ENCODE measurements at regions not wholly inside any gene's neighbourhood (a gene's known extent, or its start where the extent isn't known, plus 50 kb on each side); places are given as distances from the start of the nearest gene placed in this dataset.
"Not testable (repeated sequence)": the region's sequence is repeated elsewhere in the genome, so short reads cannot be mapped to it uniquely, and the experiment has no call there.

- H3K4me1 ChIP-seq (ENCODE audit: control insufficient read depth, insufficient read depth, low read length), result peaks cover 3% of the 10 kb centered on the region; the same call in 1 of the 2 replicates
- H3K27ac ChIP-seq (ENCODE audit: low read length), result no peak overlapping the region
- no CpG with 5 or more reads among the region's 20 CpGs for WGBS (ENCODE audit: insufficient coverage, insufficient read length)
- no peaks in the 10 kb centered on the region for H3K27me3 ChIP-seq (ENCODE audit: control insufficient read depth, insufficient read depth, low read length)
- H3K4me3 ChIP-seq (ENCODE audit: low read length), result no peak overlapping the region
- peaks cover 1% of the 10 kb centered on the region for H3K9me3 ChIP-seq (ENCODE audit: control insufficient read depth, insufficient read depth, low read length)
- DNase-seq (ENCODE audit: low read depth, low spot score), result no peak
- H3K36me3 ChIP-seq (ENCODE audit: control insufficient read depth, insufficient read depth, low read length), result no peaks in the 10 kb centered on the region
Observed at GRCh38 chrX:981791-982626, 230.4 kb downstream of the CRLF2 start.

- H3K4me3 ChIP-seq (ENCODE audit: low read length), result no peak overlapping the region
- H3K9me3 ChIP-seq (ENCODE audit: control insufficient read depth, insufficient read depth, low read length), result peaks cover 1% of the 10 kb centered on the region
- H3K4me1 ChIP-seq (ENCODE audit: control insufficient read depth, insufficient read depth, low read length), result peaks cover 3% of the 10 kb centered on the region; the same call in 1 of the 2 replicates
- no peak for DNase-seq (ENCODE audit: low read depth, low spot score)
- H3K27ac ChIP-seq (ENCODE audit: low read length), result no peak overlapping the region
- no peaks in the 10 kb centered on the region for H3K27me3 ChIP-seq (ENCODE audit: control insufficient read depth, insufficient read depth, low read length)
- no CpG with 5 or more reads among the region's 7 CpGs for WGBS (ENCODE audit: insufficient coverage, insufficient read length)
- H3K36me3 ChIP-seq (ENCODE audit: control insufficient read depth, insufficient read depth, low read length), result no peaks in the 10 kb centered on the region
Observed at GRCh38 chrX:980587-981235, 231.7 kb downstream of the CRLF2 start.

- H3K27ac ChIP-seq (ENCODE audit: low read length); DNase-seq (ENCODE audit: low read depth, low spot score); H3K4me3 ChIP-seq (ENCODE audit: low read length); H3K4me1 ChIP-seq (ENCODE audit: control insufficient read depth, insufficient read depth, low read length); H3K27me3 ChIP-seq (ENCODE audit: control insufficient read depth, insufficient read depth, low read length); H3K36me3 ChIP-seq (ENCODE audit: control insufficient read depth, insufficient read depth, low read length); H3K9me3 ChIP-seq (ENCODE audit: control insufficient read depth, insufficient read depth, low read length): not testable (repeated sequence)
- no CpG with 5 or more reads among the region's 18 CpGs for WGBS (ENCODE audit: insufficient coverage, insufficient read length)
Observed at GRCh38 chrX:979127-979526, 233.3 kb downstream of the CRLF2 start.

GRCh38 chrX:973010-973632, 239.3 kb downstream of the CRLF2 start:
- no peaks in the 10 kb centered on the region; the same call in 1 of the 2 replicates for H3K9me3 ChIP-seq (ENCODE audit: control insufficient read depth, insufficient read depth, low read length)

GRCh38 chrX:968148-968965, 244.1 kb downstream of the CRLF2 start:
- Histone ChIP-seq H3K27me3 (ENCODE audit: control insufficient read depth, insufficient read depth, low read length) (no peaks in the 10 kb centered on the region), H3K27ac (ENCODE audit: low read length) (no peak overlapping the region), H3K4me1 (ENCODE audit: control insufficient read depth, insufficient read depth, low read length) (no peaks in the 10 kb centered on the region), H3K4me3 (ENCODE audit: low read length) (no peak overlapping the region), H3K36me3 (ENCODE audit: control insufficient read depth, insufficient read depth, low read length) (no peaks in the 10 kb centered on the region), H3K9me3 (ENCODE audit: control insufficient read depth, insufficient read depth, low read length) (no peaks in the 10 kb centered on the region; the same call in 1 of the 2 replicates)
- no CpG with 5 or more reads among the region's 13 CpGs for WGBS (ENCODE audit: insufficient coverage, insufficient read length)
- no peak for DNase-seq (ENCODE audit: low read depth, low spot score)

More at GRCh38 chrX:973010-973632, 239.3 kb downstream of the CRLF2 start:
- WGBS (ENCODE audit: insufficient coverage, insufficient read length), result no CpG with 5 or more reads among the region's 23 CpGs
- Histone ChIP-seq H3K27me3 (ENCODE audit: control insufficient read depth, insufficient read depth, low read length) (no peaks in the 10 kb centered on the region), H3K36me3 (ENCODE audit: control insufficient read depth, insufficient read depth, low read length) (no peaks in the 10 kb centered on the region), H3K27ac (ENCODE audit: low read length) (no peak overlapping the region), H3K4me1 (ENCODE audit: control insufficient read depth, insufficient read depth, low read length) (no peaks in the 10 kb centered on the region), H3K4me3 (ENCODE audit: low read length) (no peak overlapping the region)
- no peak for DNase-seq (ENCODE audit: low read depth, low spot score)

- DNase-seq (ENCODE audit: low read depth, low spot score), result no peak
- WGBS (ENCODE audit: insufficient coverage, insufficient read length), result no CpG with 5 or more reads among the region's 19 CpGs
- H3K27me3 ChIP-seq (ENCODE audit: control insufficient read depth, insufficient read depth, low read length), result no peaks in the 10 kb centered on the region
Observed at GRCh38 chrX:966396-967070, 245.9 kb downstream of the CRLF2 start.

GRCh38 chrX:964831-965416, 247.5 kb downstream of the CRLF2 start:
- no peak for DNase-seq (ENCODE audit: low read depth, low spot score)
- H3K4me1 ChIP-seq (ENCODE audit: control insufficient read depth, insufficient read depth, low read length), result no peaks in the 10 kb centered on the region
- no CpG with 5 or more reads among the region's 10 CpGs for WGBS (ENCODE audit: insufficient coverage, insufficient read length)
- H3K27me3 ChIP-seq (ENCODE audit: control insufficient read depth, insufficient read depth, low read length), result no peaks in the 10 kb centered on the region
- H3K36me3 ChIP-seq (ENCODE audit: control insufficient read depth, insufficient read depth, low read length), result no peaks in the 10 kb centered on the region
- no peak overlapping the region for H3K27ac ChIP-seq (ENCODE audit: low read length)
- no peaks in the 10 kb centered on the region; the same call in 1 of the 2 replicates for H3K9me3 ChIP-seq (ENCODE audit: control insufficient read depth, insufficient read depth, low read length)
- H3K4me3 ChIP-seq (ENCODE audit: low read length), result no peak overlapping the region

More at GRCh38 chrX:966396-967070, 245.9 kb downstream of the CRLF2 start:
- H3K4me1 ChIP-seq (ENCODE audit: control insufficient read depth, insufficient read depth, low read length), result no peaks in the 10 kb centered on the region
- H3K36me3 ChIP-seq (ENCODE audit: control insufficient read depth, insufficient read depth, low read length), result no peaks in the 10 kb centered on the region
- H3K4me3 ChIP-seq (ENCODE audit: low read length), result no peak overlapping the region
- no peak overlapping the region for H3K27ac ChIP-seq (ENCODE audit: low read length)
- no peaks in the 10 kb centered on the region; the same call in 1 of the 2 replicates for H3K9me3 ChIP-seq (ENCODE audit: control insufficient read depth, insufficient read depth, low read length)

GRCh38 chrX:960821-961220, 251.6 kb downstream of the CRLF2 start:
- no peak for DNase-seq (ENCODE audit: low read depth, low spot score)
- H3K9me3 ChIP-seq (ENCODE audit: control insufficient read depth, insufficient read depth, low read length), result no peaks in the 10 kb centered on the region; the same call in 1 of the 2 replicates
- H3K36me3 ChIP-seq (ENCODE audit: control insufficient read depth, insufficient read depth, low read length), result no peaks in the 10 kb centered on the region
- no peak overlapping the region for H3K4me3 ChIP-seq (ENCODE audit: low read length)
- no peaks in the 10 kb centered on the region for H3K27me3 ChIP-seq (ENCODE audit: control insufficient read depth, insufficient read depth, low read length)
- no peaks in the 10 kb centered on the region for H3K4me1 ChIP-seq (ENCODE audit: control insufficient read depth, insufficient read depth, low read length)
- no peak overlapping the region for H3K27ac ChIP-seq (ENCODE audit: low read length)
- no CpG with 5 or more reads among the region's 8 CpGs for WGBS (ENCODE audit: insufficient coverage, insufficient read length)

GRCh38 chrX:959595-959994, 252.9 kb downstream of the CRLF2 start:
- H3K4me3 ChIP-seq (ENCODE audit: low read length), result no peak overlapping the region
- WGBS (ENCODE audit: insufficient coverage, insufficient read length), result no CpG with 5 or more reads among the region's 10 CpGs
- no peak overlapping the region for H3K27ac ChIP-seq (ENCODE audit: low read length)

More at GRCh38 chrX:959595-959994, 252.9 kb downstream of the CRLF2 start:
- no peaks in the 10 kb centered on the region for H3K27me3 ChIP-seq (ENCODE audit: control insufficient read depth, insufficient read depth, low read length)
- no peaks in the 10 kb centered on the region; the same call in 1 of the 2 replicates for H3K9me3 ChIP-seq (ENCODE audit: control insufficient read depth, insufficient read depth, low read length)
- no peaks in the 10 kb centered on the region for H3K36me3 ChIP-seq (ENCODE audit: control insufficient read depth, insufficient read depth, low read length)
- no peaks in the 10 kb centered on the region for H3K4me1 ChIP-seq (ENCODE audit: control insufficient read depth, insufficient read depth, low read length)
- DNase-seq (ENCODE audit: low read depth, low spot score), result no peak
